Neural progenitor cell (in vitro differentiated cells): ENCODE measurements at regions not wholly inside any gene's neighbourhood (a gene's known extent, or its start where the extent isn't known, plus 50 kb on each side); places are given as distances from the start of the nearest gene placed in this dataset.

ENCODE experiments used
- DNase-seq: peaks from one replicate; pipeline ENCODE4 v3.0.0-alpha.2; 2016; ENCODE audit warnings: low spot score
- H2AFZ ChIP-seq: fragments of 200-600 bp; sonication (generic); replicated peaks from 2 replicates; pipeline ENCODE4 v1.6.1; 2016; ENCODE audit warnings: antibody characterized with exemption
- H3F3A ChIP-seq: fragments of 200-600 bp; sonication (generic); 2 replicates; pipeline ENCODE4 v1.6.1; 2016; ENCODE audit warnings: antibody characterized with exemption, low read depth
- H3K27ac ChIP-seq: fragments of 200-600 bp; sonication (generic); 2 replicates; pipeline ENCODE4 v1.5.1; 2016; ENCODE audit warnings: mild to moderate bottlenecking
- H3K27me3 ChIP-seq: fragments of 200-600 bp; sonication (generic); 2 replicates; pipeline ENCODE4 v1.6.1; 2016; ENCODE audit warnings: mild to moderate bottlenecking, moderate library complexity
- H3K36me3 ChIP-seq: fragments of 200-600 bp; sonication (generic); 2 replicates; pipeline ENCODE4 v1.5.1; 2016
- H3K4me1 ChIP-seq: fragments of 200-600 bp; sonication (generic); 2 replicates; pipeline ENCODE4 v1.6.1; 2016; ENCODE audit warnings: mixed run types
- H3K4me2 ChIP-seq: fragments of 200-600 bp; sonication (generic); 2 replicates; pipeline ENCODE4 v1.6.1; 2016
- H3K4me3 ChIP-seq: fragments of 200-600 bp; sonication (generic); 2 replicates; pipeline ENCODE4 v1.5.1; 2016
- H3K79me2 ChIP-seq: fragments of 200-600 bp; sonication (generic); 2 replicates; pipeline ENCODE4 v1.6.1; 2016; ENCODE audit warnings: low read depth
- H3K9ac ChIP-seq: fragments of 200-600 bp; sonication (generic); 2 replicates; pipeline ENCODE4 v1.6.1; 2016
- H3K9me3 ChIP-seq: fragments of 200-600 bp; sonication (generic); 2 replicates; pipeline ENCODE4 v1.5.1; 2016; ENCODE audit warnings: low read depth
- H4K20me1 ChIP-seq: fragments of 200-600 bp; sonication (generic); 2 replicates; pipeline ENCODE4 v1.6.1; 2016; ENCODE audit warnings: low read depth
- H3K27ac Mint-ChIP-seq: 3 replicates; pipeline ENCODE4 v1.8.0; 2021; ENCODE audit warnings: mixed read lengths
- H3K27me3 Mint-ChIP-seq: 2 replicates; pipeline ENCODE4 v1.8.0; 2022; ENCODE audit warnings: low read depth, mild to moderate bottlenecking, inconsistent platforms, moderate library complexity, mixed read lengths; ENCODE audit not compliant: insufficient read depth
- H3K36me3 Mint-ChIP-seq: 3 replicates; pipeline ENCODE4 v1.8.0; 2021; ENCODE audit warnings: mixed read lengths
- H3K4me1 Mint-ChIP-seq: 3 replicates; pipeline ENCODE4 v1.8.0; 2021; ENCODE audit warnings: mixed read lengths
- H3K4me3 Mint-ChIP-seq: 3 replicates; pipeline ENCODE4 v1.8.0; 2021; ENCODE audit warnings: mild to moderate bottlenecking, moderate library complexity, mixed read lengths
- H3K9me3 Mint-ChIP-seq: 3 replicates; pipeline ENCODE4 v1.8.0; 2020; ENCODE audit warnings: mixed read lengths
- EZH2 ChIP-seq: fragments of 200-600 bp; sonication (generic); IDR thresholded peaks from 2 replicates; pipeline ENCODE4 v1.6.1; 2017; ENCODE audit warnings: antibody characterized with exemption, mild to moderate bottlenecking, moderate library complexity
- EZH2phosphoT487 ChIP-seq: fragments of 200-600 bp; sonication (generic); IDR thresholded peaks from 2 replicates; pipeline ENCODE4 v1.6.1; 2017; ENCODE audit warnings: antibody characterized with exemption
- TF ChIP-seq, protein P1 (sequence below): fragments of 200-600 bp; sonication (generic); IDR thresholded peaks from 2 replicates; pipeline ENCODE4 v1.5.1; 2017; ENCODE audit warnings: antibody characterized with exemption, mild to moderate bottlenecking

DNA sequence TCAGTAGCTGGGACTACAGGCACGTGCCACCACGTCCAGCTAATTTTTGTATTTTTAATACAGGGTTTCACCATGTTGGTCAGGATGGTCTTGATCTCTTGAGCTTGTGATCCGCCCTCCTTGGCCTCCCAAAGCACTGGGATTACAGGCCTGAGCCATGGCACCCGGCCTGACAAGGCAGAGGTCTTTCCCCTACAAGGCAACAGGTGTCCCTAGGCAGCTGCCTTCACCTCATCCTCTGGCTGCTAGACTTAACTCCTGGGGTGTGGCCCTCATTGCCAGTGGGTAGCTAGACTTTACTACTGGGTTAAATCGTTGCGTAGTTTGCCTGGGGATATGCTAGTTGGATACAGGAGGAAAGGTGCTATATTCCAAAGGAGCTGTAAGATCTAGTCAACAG lies 81.4 kb downstream of the CHRD start:
- H3K36me3 ChIP-seq: no peaks in the 10 kb centered on the region
- Mint-ChIP-seq H3K9me3 (peaks cover 15% of the 10 kb centered on the region), H3K4me1 (no peaks in the 10 kb centered on the region), H3K27me3 (peaks cover 14% of the 10 kb centered on the region), H3K36me3 (no peaks in the 10 kb centered on the region), H3K27ac (no peak overlapping the region), H3K4me3 (no peak overlapping the region)
- H3K4me1 ChIP-seq: no peaks in the 10 kb centered on the region
- H3K4me3 ChIP-seq: no peak overlapping the region
- no peak overlapping the region for H3K9ac ChIP-seq
- no peaks in the 10 kb centered on the region for H3K79me2 ChIP-seq
- TF ChIP-seq EZH2: no peak
- TF ChIP-seq, protein P1, sequence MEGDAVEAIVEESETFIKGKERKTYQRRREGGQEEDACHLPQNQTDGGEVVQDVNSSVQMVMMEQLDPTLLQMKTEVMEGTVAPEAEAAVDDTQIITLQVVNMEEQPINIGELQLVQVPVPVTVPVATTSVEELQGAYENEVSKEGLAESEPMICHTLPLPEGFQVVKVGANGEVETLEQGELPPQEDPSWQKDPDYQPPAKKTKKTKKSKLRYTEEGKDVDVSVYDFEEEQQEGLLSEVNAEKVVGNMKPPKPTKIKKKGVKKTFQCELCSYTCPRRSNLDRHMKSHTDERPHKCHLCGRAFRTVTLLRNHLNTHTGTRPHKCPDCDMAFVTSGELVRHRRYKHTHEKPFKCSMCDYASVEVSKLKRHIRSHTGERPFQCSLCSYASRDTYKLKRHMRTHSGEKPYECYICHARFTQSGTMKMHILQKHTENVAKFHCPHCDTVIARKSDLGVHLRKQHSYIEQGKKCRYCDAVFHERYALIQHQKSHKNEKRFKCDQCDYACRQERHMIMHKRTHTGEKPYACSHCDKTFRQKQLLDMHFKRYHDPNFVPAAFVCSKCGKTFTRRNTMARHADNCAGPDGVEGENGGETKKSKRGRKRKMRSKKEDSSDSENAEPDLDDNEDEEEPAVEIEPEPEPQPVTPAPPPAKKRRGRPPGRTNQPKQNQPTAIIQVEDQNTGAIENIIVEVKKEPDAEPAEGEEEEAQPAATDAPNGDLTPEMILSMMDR: no peak
- TF ChIP-seq EZH2phosphoT487: no peak
- H4K20me1 ChIP-seq: no peaks in the 10 kb centered on the region
- no peaks in the 10 kb centered on the region for H3K27me3 ChIP-seq
- no peak overlapping the region for H3K4me2 ChIP-seq
- no peaks in the 10 kb centered on the region for H3F3A ChIP-seq
- no peak overlapping the region for H2AFZ ChIP-seq
- H3K9me3 ChIP-seq: no peaks in the 10 kb centered on the region
- DNase-seq: no peak
- H3K27ac ChIP-seq: no peak overlapping the region

- Mint-ChIP-seq H3K27me3 (peaks cover 18% of the 10 kb centered on the region), H3K36me3 (peaks cover 3% of the 10 kb centered on the region), H3K9me3 (no peaks in the 10 kb centered on the region), H3K4me1 (peaks cover 2% of the 10 kb centered on the region), H3K27ac (no peak overlapping the region), H3K4me3 (no peak overlapping the region)
- no peak overlapping the region for H3K4me3 ChIP-seq
- DNase-seq: no peak
- no peak overlapping the region for H3K9ac ChIP-seq
- no peaks in the 10 kb centered on the region for H3K36me3 ChIP-seq
- no peak overlapping the region for H3K27ac ChIP-seq
- H2AFZ ChIP-seq: no peak overlapping the region
- no peaks in the 10 kb centered on the region for H3K9me3 ChIP-seq
- no peaks in the 10 kb centered on the region for H4K20me1 ChIP-seq
- no peaks in the 10 kb centered on the region for H3K27me3 ChIP-seq
- peaks cover 7% of the 10 kb centered on the region for H3F3A ChIP-seq
- no peaks in the 10 kb centered on the region for H3K79me2 ChIP-seq
- TF ChIP-seq EZH2 (no peak), EZH2phosphoT487 (no peak)
- TF ChIP-seq, protein P1: no peak
- H3K4me1 ChIP-seq: peaks cover 3% of the 10 kb centered on the region
- no peak overlapping the region for H3K4me2 ChIP-seq
Observed at GRCh38 chr3:184465883-184466412, 86.1 kb downstream of the CHRD start.

GRCh38 chr3:184466413-184466960 lies 86.6 kb downstream of the CHRD start:
- Histone ChIP-seq H3K27me3 (no peaks in the 10 kb centered on the region), H3K4me1 (peaks cover 3% of the 10 kb centered on the region), H3K4me2 (no peak overlapping the region), H2AFZ (no peak overlapping the region), H3F3A (peaks cover 7% of the 10 kb centered on the region), H4K20me1 (no peaks in the 10 kb centered on the region), H3K79me2 (no peaks in the 10 kb centered on the region), H3K36me3 (no peaks in the 10 kb centered on the region), H3K4me3 (no peak overlapping the region), H3K27ac (no peak overlapping the region), H3K9me3 (no peaks in the 10 kb centered on the region), H3K9ac (no peak overlapping the region)
- TF ChIP-seq EZH2phosphoT487 (no peak), EZH2 (no peak)
- TF ChIP-seq, protein P1: no peak
- peaks cover 2% of the 10 kb centered on the region for H3K4me1 Mint-ChIP-seq
- H3K4me3 Mint-ChIP-seq: no peak overlapping the region
- no peak overlapping the region for H3K27ac Mint-ChIP-seq
- peaks cover 3% of the 10 kb centered on the region for H3K36me3 Mint-ChIP-seq
- H3K27me3 Mint-ChIP-seq: peaks cover 18% of the 10 kb centered on the region
- H3K9me3 Mint-ChIP-seq: no peaks in the 10 kb centered on the region
- peak; percentile 26 for DNase-seq
